Prostate gland (tissue), 2 donors: ENCODE measurements at regions not wholly inside any gene's neighbourhood (a gene's known extent, or its start where the extent isn't known, plus 50 kb on each side); places are given as distances from the start of the nearest gene placed in this dataset.

Source experiments
- DNase-seq: peaks from one replicate; pipeline ENCODE4 v3.0.0-alpha.2; 2019; ENCODE audit warnings: low spot score
- H3K27ac ChIP-seq, 2 donors: fragments of 200-600 bp; sonication (generic); 2 replicates each; pipeline ENCODE4 v1.5.1; 2017 to 2019
- H3K27me3 ChIP-seq: fragments of 200-600 bp; sonication (generic); replicated peaks from 2 replicates; pipeline ENCODE4 v1.5.1; 2019; ENCODE audit not compliant: insufficient read depth
- H3K36me3 ChIP-seq, 2 donors: fragments of 200-600 bp; sonication (generic); 1 replicate in 1 of 2; 2 replicates in 1 of 2; pipeline versions ENCODE4 v1.5.1 to v1.8.1; 2017 to 2019
- H3K4me1 ChIP-seq: fragments of 200-600 bp; sonication (generic); replicated peaks from 2 replicates; pipeline ENCODE4 v1.5.1; 2019
- H3K4me3 ChIP-seq, 2 donors: fragments of 200-600 bp; sonication (generic); 2 replicates each; pipeline ENCODE4 v1.5.1; 2017 to 2019
- H3K9me3 ChIP-seq: fragments of 200-600 bp; sonication (generic); 2 replicates; pipeline ENCODE4 v1.5.1; 2017
- CTCF ChIP-seq, 4 experiments: fragments of 200-600 bp in 2 of 4; fragments of 450-650 bp in 2 of 4; sonication (generic) in 2 of 4; IDR thresholded peaks; 1 replicate in 3 of 4; 2 replicates in 1 of 4; pipeline ENCODE4 v1.5.1; 2016 to 2019; ENCODE audit warnings: antibody characterized with exemption in 4 of 4, mild to moderate bottlenecking in 2 of 4, moderate library complexity in 2 of 4
- POLR2A ChIP-seq: fragments of 450-650 bp; IDR thresholded peaks from one replicate; pipeline ENCODE4 v1.6.1; 2016; ENCODE audit warnings: antibody characterized with exemption, mild to moderate bottlenecking
- POLR2AphosphoS5 ChIP-seq: sonication (generic); formaldehyde crosslinking; IDR thresholded peaks from one replicate; pipeline ENCODE4 v1.6.1; 2017; ENCODE audit warnings: antibody characterized with exemption
- WGBS: methylation state at CpG from one replicate; pipeline ENCODE4 v1.1.5; 2018; 5-methylcytosine and 5-hydroxymethylcytosine counted together
- intact Hi-C: fragments of 100-400 bp; cut with DNase I; formaldehyde crosslinking; loops from one replicate; pipeline ENCODE4 v1.14.2; 2022

GRCh38 chr4:171715973-171716372 lies 97.2 kb upstream of the GALNTL6 start:
- Histone ChIP-seq H3K27me3 (no peaks in the 10 kb centered on the region), H3K4me1 (no peaks in the 10 kb centered on the region), H3K27ac (no peak overlapping the region), H3K4me3 (no peak overlapping the region), H3K36me3 (no peaks in the 10 kb centered on the region), H3K9me3 (no peaks in the 10 kb centered on the region)
- DNase-seq, result no peak
- TF ChIP-seq POLR2A (no peak), POLR2AphosphoS5 (no peak), CTCF (IDR thresholded peaks at IDR 0.05) (no peak)
- intact Hi-C loops, result no loop called here
- WGBS, result 100% methylated on average over 1 of the region's 1 CpG

- TF ChIP-seq CTCF (IDR thresholded peaks at IDR 0.05), result no peak
- TF ChIP-seq POLR2AphosphoS5, result no peak
- no peak for TF ChIP-seq POLR2A
- H3K36me3 ChIP-seq, result no peaks in the 10 kb centered on the region
- WGBS, result 92% methylated on average over 3 of the region's 5 CpGs
- intact Hi-C loops, result no loop called here
- no peaks in the 10 kb centered on the region for H3K4me1 ChIP-seq
- H3K4me3 ChIP-seq, result no peak overlapping the region
- H3K9me3 ChIP-seq, result no peaks in the 10 kb centered on the region
- no peak overlapping the region for H3K27ac ChIP-seq
- H3K27me3 ChIP-seq, result no peaks in the 10 kb centered on the region
- DNase-seq, result no peak
Measured at GRCh38 chr4:171714791-171715454, 98.3 kb upstream of the GALNTL6 start.

- Histone ChIP-seq H3K9me3 (no peaks in the 10 kb centered on the region), H3K4me3 (no peak overlapping the region), H3K36me3 (no peaks in the 10 kb centered on the region), H3K4me1 (no peaks in the 10 kb centered on the region), H3K27ac (no peak overlapping the region), H3K27me3 (no peaks in the 10 kb centered on the region)
- 48% methylated on average over 1 of the region's 1 CpG for WGBS
- no peak for DNase-seq
- intact Hi-C loops, result no loop called here
- TF ChIP-seq CTCF (IDR thresholded peaks at IDR 0.05) (no peak), POLR2AphosphoS5 (no peak), POLR2A (no peak)
Measured at GRCh38 chr4:171710743-171711142, 102.5 kb upstream of the GALNTL6 start.

GRCh38 chr4:171676555-171677215 lies 136.5 kb upstream of the GALNTL6 start:
- no peak overlapping the region for H3K27ac ChIP-seq
- no peaks in the 10 kb centered on the region for H3K4me1 ChIP-seq
- no peaks in the 10 kb centered on the region for H3K36me3 ChIP-seq
- TF ChIP-seq CTCF (IDR thresholded peaks at IDR 0.05), result no peak
- no peak for TF ChIP-seq POLR2AphosphoS5
- TF ChIP-seq POLR2A, result no peak
- no peaks in the 10 kb centered on the region for H3K9me3 ChIP-seq
- DNase-seq, result no peak
- intact Hi-C loops, result no loop called here
- 47% methylated on average over 4 of the region's 4 CpGs for WGBS
- no peak overlapping the region for H3K4me3 ChIP-seq
- no peaks in the 10 kb centered on the region for H3K27me3 ChIP-seq

GRCh38 chr4:171674781-171675180 lies 138.4 kb upstream of the GALNTL6 start:
- no peaks in the 10 kb centered on the region for H3K4me1 ChIP-seq
- H3K36me3 ChIP-seq, result no peaks in the 10 kb centered on the region
- H3K9me3 ChIP-seq, result no peaks in the 10 kb centered on the region
- intact Hi-C loops, result no loop called here
- H3K27me3 ChIP-seq, result no peaks in the 10 kb centered on the region
- H3K4me3 ChIP-seq, result no peak overlapping the region
- no peak for DNase-seq
- TF ChIP-seq POLR2AphosphoS5, result no peak
- 93% methylated on average over 11 of the region's 11 CpGs for WGBS
- H3K27ac ChIP-seq, result no peak overlapping the region
